WERI-Rb-1 (cell line): ENCODE measurements at regions not wholly inside any gene's neighbourhood (a gene's known extent, or its start where the extent isn't known, plus 50 kb on each side); places are given as distances from the start of the nearest gene placed in this dataset.

Source experiments
- DNase-seq: peaks from one replicate; pipeline ENCODE4 v3.0.0-alpha.2; 2020
- H3K27ac ChIP-seq: fragments of 250-450 bp; sonication (Bioruptor Pico); 2 replicates; pipeline ENCODE4 v1.5.1; 2020; ENCODE audit warnings: mild to moderate bottlenecking, moderate library complexity
- H3K27me3 ChIP-seq: fragments of 250-450 bp; sonication (Bioruptor Pico); 2 replicates; pipeline ENCODE4 v1.5.1; 2021; ENCODE audit warnings: mild to moderate bottlenecking, low read depth, moderate library complexity; ENCODE audit not compliant: insufficient read depth, severe bottlenecking
- H3K36me3 ChIP-seq: fragments of 250-450 bp; sonication (Bioruptor Pico); 2 replicates; pipeline ENCODE4 v1.5.1; 2020; ENCODE audit warnings: mild to moderate bottlenecking, moderate library complexity
- H3K4me3 ChIP-seq: 2 replicates; pipeline ENCODE4 v1.5.1; 2011; ENCODE audit warnings: low read depth, mild to moderate bottlenecking, control low read depth, low read length
- H3K9me3 ChIP-seq: fragments of 250-450 bp; sonication (Bioruptor Pico); 2 replicates; pipeline ENCODE4 v1.5.1; 2021; ENCODE audit warnings: mild to moderate bottlenecking, moderate library complexity; ENCODE audit not compliant: severe bottlenecking
- TF ChIP-seq, protein P1 (sequence below): IDR thresholded peaks from 2 replicates; pipeline ENCODE4 v1.5.1; 2011; ENCODE audit warnings: low read depth, mild to moderate bottlenecking, control low read depth, inconsistent platforms, low read length

DNA sequence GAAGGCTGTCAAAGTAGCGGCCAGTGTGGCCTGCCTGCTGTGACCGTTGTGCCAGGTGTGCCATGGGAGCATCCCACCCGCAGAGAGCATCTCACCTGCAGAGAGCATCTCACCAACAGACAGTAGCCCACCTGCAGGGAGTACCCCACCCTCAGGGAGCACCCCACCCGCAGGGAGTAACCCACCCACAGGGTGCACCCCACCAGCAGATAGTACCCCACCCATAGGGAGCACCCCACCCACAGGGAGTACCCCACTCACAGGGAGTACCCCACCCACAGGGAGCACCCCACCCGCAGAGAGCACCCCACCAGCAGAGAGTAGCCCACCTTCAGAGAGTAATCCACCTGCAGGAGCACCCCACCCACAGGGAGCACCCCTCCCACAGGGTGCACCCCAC, 476.5 kb downstream of the TCERG1L start:
- DNase-seq, result no peak
- Histone ChIP-seq H3K27ac (no peak overlapping the region), H3K9me3 (no peaks in the 10 kb centered on the region), H3K4me3 (no peak overlapping the region), H3K36me3 (no peaks in the 10 kb centered on the region), H3K27me3 (no peaks in the 10 kb centered on the region)
- TF ChIP-seq, protein P1, sequence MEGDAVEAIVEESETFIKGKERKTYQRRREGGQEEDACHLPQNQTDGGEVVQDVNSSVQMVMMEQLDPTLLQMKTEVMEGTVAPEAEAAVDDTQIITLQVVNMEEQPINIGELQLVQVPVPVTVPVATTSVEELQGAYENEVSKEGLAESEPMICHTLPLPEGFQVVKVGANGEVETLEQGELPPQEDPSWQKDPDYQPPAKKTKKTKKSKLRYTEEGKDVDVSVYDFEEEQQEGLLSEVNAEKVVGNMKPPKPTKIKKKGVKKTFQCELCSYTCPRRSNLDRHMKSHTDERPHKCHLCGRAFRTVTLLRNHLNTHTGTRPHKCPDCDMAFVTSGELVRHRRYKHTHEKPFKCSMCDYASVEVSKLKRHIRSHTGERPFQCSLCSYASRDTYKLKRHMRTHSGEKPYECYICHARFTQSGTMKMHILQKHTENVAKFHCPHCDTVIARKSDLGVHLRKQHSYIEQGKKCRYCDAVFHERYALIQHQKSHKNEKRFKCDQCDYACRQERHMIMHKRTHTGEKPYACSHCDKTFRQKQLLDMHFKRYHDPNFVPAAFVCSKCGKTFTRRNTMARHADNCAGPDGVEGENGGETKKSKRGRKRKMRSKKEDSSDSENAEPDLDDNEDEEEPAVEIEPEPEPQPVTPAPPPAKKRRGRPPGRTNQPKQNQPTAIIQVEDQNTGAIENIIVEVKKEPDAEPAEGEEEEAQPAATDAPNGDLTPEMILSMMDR, result no peak

- Histone ChIP-seq H3K9me3 (no peaks in the 10 kb centered on the region), H3K27me3 (no peaks in the 10 kb centered on the region), H3K27ac (no peak overlapping the region), H3K36me3 (no peaks in the 10 kb centered on the region), H3K4me3 (no peak overlapping the region)
- no peak for DNase-seq
- TF ChIP-seq, protein P1, result no peak
Observed at GRCh38 chr10:130836344-130836743, 475.2 kb downstream of the TCERG1L start.

DNA sequence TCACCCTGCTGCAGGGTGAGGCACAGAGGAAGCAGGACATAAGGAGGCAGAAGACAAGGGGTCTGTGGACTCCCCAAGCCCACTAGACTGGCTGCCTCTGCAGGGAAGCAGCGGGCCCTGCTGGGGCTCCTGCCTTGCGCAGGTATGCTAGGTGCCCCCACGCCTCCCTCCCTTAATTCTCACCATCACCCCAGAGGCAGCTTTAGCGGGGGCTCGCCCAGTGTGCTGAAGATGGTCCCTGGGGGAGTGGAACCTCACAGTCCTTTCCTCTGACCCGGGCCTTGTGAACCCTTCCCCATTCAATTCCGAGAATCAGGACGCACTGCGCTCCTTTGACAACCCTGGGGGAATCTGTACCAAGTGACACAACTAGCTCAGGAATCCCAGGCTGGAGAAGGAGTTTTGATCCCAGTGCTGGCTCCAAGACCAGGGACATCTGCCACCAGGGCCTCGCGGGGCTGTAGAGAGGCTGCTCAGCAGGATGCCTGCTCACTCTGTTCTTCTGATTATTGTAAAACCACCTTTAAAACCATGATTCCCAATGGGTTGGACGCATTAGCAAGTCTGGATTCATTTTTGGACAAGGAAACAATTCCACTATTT, 468.4 kb downstream of the TCERG1L start:
- TF ChIP-seq, protein P1, result no peak
- no peaks in the 10 kb centered on the region for H3K36me3 ChIP-seq
- H3K27me3 ChIP-seq, result no peaks in the 10 kb centered on the region
- no peak overlapping the region for H3K4me3 ChIP-seq
- no peaks in the 10 kb centered on the region for H3K9me3 ChIP-seq
- H3K27ac ChIP-seq, result no peak overlapping the region
- DNase-seq, result no peak

- H3K27ac ChIP-seq, result no peak overlapping the region
- no peaks in the 10 kb centered on the region for H3K36me3 ChIP-seq
- no peaks in the 10 kb centered on the region for H3K27me3 ChIP-seq
- TF ChIP-seq, protein P1, result no peak
- no peak overlapping the region for H3K4me3 ChIP-seq
- H3K9me3 ChIP-seq, result no peaks in the 10 kb centered on the region
- no peak for DNase-seq
Observed at GRCh38 chr10:130844310-130844709, 467.2 kb downstream of the TCERG1L start.

DNA sequence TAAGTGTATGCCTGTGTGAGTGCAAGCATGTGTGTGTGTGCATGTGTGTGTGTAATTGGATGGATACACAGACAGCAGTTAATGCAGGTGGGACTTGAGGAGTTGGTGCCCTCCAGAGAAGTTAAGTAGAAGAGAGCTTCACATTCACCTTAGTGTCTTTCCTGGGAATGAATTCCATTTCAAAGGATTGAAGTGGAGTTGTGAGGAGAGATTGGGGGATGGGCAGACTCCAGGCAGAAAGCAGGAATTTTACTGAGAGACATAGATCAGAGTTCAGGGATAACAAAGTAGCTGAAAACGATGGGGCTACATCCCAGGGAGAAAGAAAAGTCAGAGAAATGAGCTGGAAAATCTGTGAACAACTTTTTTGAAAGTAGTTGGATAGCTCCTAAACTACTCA, 464.4 kb downstream of the TCERG1L start:
- Histone ChIP-seq H3K27ac (no peak overlapping the region), H3K36me3 (no peaks in the 10 kb centered on the region), H3K27me3 (no peaks in the 10 kb centered on the region), H3K4me3 (no peak overlapping the region), H3K9me3 (no peaks in the 10 kb centered on the region)
- no peak for DNase-seq
- TF ChIP-seq, protein P1, result no peak

DNA sequence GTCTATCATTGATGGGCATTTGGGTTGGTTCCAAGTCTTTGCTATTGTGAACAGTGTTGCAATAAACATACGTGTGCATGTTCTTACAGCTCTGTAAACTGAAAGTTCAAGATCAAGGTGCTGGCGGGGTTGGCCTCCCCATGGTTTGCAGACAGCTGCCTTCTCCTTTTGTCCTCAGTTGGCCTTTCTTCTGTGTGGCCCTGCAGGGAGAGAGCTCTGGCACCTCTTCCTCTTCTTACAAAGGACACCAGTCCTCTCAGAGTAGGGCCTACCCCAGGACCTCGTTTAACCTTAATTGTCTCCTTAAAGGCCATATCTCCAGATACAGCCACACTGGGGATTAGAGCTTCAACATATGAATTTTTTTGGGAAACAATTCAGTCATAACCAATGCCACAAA, 462.7 kb downstream of the TCERG1L start:
- no peak for DNase-seq
- Histone ChIP-seq H3K27me3 (no peaks in the 10 kb centered on the region), H3K4me3 (no peak overlapping the region), H3K9me3 (no peaks in the 10 kb centered on the region), H3K27ac (no peak overlapping the region), H3K36me3 (no peaks in the 10 kb centered on the region)
- TF ChIP-seq, protein P1, result no peak
